ENCODE measurements at regions not wholly inside any gene's neighbourhood (a gene's known extent, or its start where the extent isn't known, plus 50 kb on each side); places are given as distances from the start of the nearest gene placed in this dataset.

GRCh38 chr7:122248472-122248871 lies 56.1 kb downstream of the FEZF1 start:
- no peak for TF ChIP-seq CTCF (IDR thresholded peaks at IDR 0.05)
- no peak for TF ChIP-seq POLR2A (IDR thresholded peaks at IDR 0.05)
